SK-N-MC (cell line): ENCODE measurements at regions not wholly inside any gene's neighbourhood (a gene's known extent, or its start where the extent isn't known, plus 50 kb on each side); places are given as distances from the start of the nearest gene placed in this dataset.

Experiments used
- EZH2 ChIP-seq: fragments of 200-600 bp; sonication (generic); IDR thresholded peaks from one replicate; pipeline ENCODE4 v1.6.1; 2017; ENCODE audit warnings: antibody characterized with exemption
- FOXP2 ChIP-seq: optimal IDR thresholded peaks from 2 replicates; pipeline ENCODE3; 2011; ENCODE audit warnings: mild to moderate bottlenecking, moderate library complexity; ENCODE audit not compliant: insufficient read depth; ENCODE audit errors: extremely low read length, control extremely low read depth
- POLR2AphosphoS5 ChIP-seq: IDR thresholded peaks from 2 replicates; pipeline ENCODE4 v1.6.1; 2012; ENCODE audit warnings: mild to moderate bottlenecking, low read depth, low read length, borderline replicate concordance

GRCh38 chr6:18577491-18577890, 190.3 kb downstream of the RNF144B start:
- TF ChIP-seq FOXP2 (no peak), EZH2 (no peak), POLR2AphosphoS5 (no peak)
